Lower lobe of right lung (tissue), 2 donors: ENCODE measurements at regions not wholly inside any gene's neighbourhood (a gene's known extent, or its start where the extent isn't known, plus 50 kb on each side); places are given as distances from the start of the nearest gene placed in this dataset.

Experiments
- ATAC-seq, 2 donors: fragments of 200-7000 bp; cut with Tn5 transposase; one replicate each; pipeline ENCODE4 v1.9.1; 2020 to 2022; ENCODE audit warnings: mild to moderate bottlenecking in 2 of 2, moderate library complexity in 2 of 2
- DNase-seq: peaks from one replicate; pipeline ENCODE4 v3.0.0-alpha.2; 2020
- H3K27ac ChIP-seq: fragments of 200-600 bp; one replicate; pipeline ENCODE4 v1.8.0; 2022
- H3K27me3 ChIP-seq: fragments of 200-600 bp; one replicate; pipeline ENCODE4 v1.8.0; 2022; ENCODE audit warnings: low read depth
- H3K36me3 ChIP-seq: fragments of 200-600 bp; one replicate; pipeline ENCODE4 v1.8.0; 2022; ENCODE audit warnings: mild to moderate bottlenecking
- H3K4me1 ChIP-seq: fragments of 200-600 bp; one replicate; pipeline ENCODE4 v1.8.0; 2022
- H3K4me3 ChIP-seq: fragments of 200-600 bp; one replicate; pipeline ENCODE4 v1.8.0; 2022; ENCODE audit warnings: mild to moderate bottlenecking
- H3K9me3 ChIP-seq: fragments of 200-600 bp; one replicate; pipeline ENCODE4 v1.8.0; 2022
- intact Hi-C: fragments of 100-400 bp; cut with DNase I; formaldehyde crosslinking; loops from one replicate; pipeline ENCODE4 v1.11.0; 2022
- TF ChIP-seq, protein P1 (sequence below): fragments of 200-600 bp; IDR thresholded peaks from one replicate; pipeline ENCODE4 v1.8.0; 2022; ENCODE audit warnings: antibody characterized with exemption, mild to moderate bottlenecking
- donor health status: DM: no; HTN: yes; CAD: no; lungs with severe emphysema.

DNA sequence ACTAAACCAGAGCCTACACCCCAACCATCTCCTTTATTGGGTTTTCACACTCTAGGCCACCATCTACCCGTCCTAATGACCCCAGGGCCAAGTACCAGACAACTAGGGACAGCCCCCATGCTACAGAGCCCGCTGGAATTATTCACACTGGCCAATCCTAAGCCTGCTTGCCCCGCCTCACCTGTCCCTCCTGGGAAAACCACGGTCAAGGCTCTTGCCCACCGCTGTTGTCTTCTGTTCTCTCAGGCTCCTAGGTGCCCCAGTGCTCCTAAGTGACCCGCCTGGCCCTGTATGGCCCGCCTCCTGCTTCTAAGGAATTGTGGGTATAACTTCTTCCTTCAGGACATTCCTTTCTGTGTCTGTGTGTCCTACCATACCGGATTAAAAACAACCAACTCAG, 453.4 kb downstream of the CD83 start:
- DNase-seq (no peak), ATAC-seq (no peak)
- H3K36me3 ChIP-seq, result no peaks in the 10 kb centered on the region
- H3K27me3 ChIP-seq, result no peaks in the 10 kb centered on the region
- no peaks in the 10 kb centered on the region for H3K4me1 ChIP-seq
- H3K4me3 ChIP-seq, result no peak overlapping the region
- TF ChIP-seq, protein P1, sequence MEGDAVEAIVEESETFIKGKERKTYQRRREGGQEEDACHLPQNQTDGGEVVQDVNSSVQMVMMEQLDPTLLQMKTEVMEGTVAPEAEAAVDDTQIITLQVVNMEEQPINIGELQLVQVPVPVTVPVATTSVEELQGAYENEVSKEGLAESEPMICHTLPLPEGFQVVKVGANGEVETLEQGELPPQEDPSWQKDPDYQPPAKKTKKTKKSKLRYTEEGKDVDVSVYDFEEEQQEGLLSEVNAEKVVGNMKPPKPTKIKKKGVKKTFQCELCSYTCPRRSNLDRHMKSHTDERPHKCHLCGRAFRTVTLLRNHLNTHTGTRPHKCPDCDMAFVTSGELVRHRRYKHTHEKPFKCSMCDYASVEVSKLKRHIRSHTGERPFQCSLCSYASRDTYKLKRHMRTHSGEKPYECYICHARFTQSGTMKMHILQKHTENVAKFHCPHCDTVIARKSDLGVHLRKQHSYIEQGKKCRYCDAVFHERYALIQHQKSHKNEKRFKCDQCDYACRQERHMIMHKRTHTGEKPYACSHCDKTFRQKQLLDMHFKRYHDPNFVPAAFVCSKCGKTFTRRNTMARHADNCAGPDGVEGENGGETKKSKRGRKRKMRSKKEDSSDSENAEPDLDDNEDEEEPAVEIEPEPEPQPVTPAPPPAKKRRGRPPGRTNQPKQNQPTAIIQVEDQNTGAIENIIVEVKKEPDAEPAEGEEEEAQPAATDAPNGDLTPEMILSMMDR, result no peak
- intact Hi-C loops, result no loop called here
- no peak overlapping the region for H3K27ac ChIP-seq
- H3K9me3 ChIP-seq, result no peaks in the 10 kb centered on the region

- intact Hi-C loops, result no loop called here
Measured at GRCh38 chr6:14571746-14572145, 454.2 kb downstream of the CD83 start.

GRCh38 chr6:14573267-14573666, 455.7 kb downstream of the CD83 start:
- H3K4me1 ChIP-seq, result no peaks in the 10 kb centered on the region
- TF ChIP-seq, protein P1, result no peak
- H3K27ac ChIP-seq, result no peak overlapping the region
- no peaks in the 10 kb centered on the region for H3K27me3 ChIP-seq
- no peak for DNase-seq
- intact Hi-C loops, result no loop called here
- no peak for ATAC-seq
- no peaks in the 10 kb centered on the region for H3K36me3 ChIP-seq
- no peak overlapping the region for H3K4me3 ChIP-seq
- H3K9me3 ChIP-seq, result no peaks in the 10 kb centered on the region

More at GRCh38 chr6:14571746-14572145, 454.2 kb downstream of the CD83 start:
- no peaks in the 10 kb centered on the region for H3K36me3 ChIP-seq
- no peaks in the 10 kb centered on the region for H3K4me1 ChIP-seq
- TF ChIP-seq, protein P1, result no peak
- H3K27ac ChIP-seq, result no peak overlapping the region
- no peak for ATAC-seq
- no peaks in the 10 kb centered on the region for H3K27me3 ChIP-seq
- H3K9me3 ChIP-seq, result no peaks in the 10 kb centered on the region
- DNase-seq, result no peak
- H3K4me3 ChIP-seq, result no peak overlapping the region

- H3K4me1 ChIP-seq, result no peaks in the 10 kb centered on the region
- no peaks in the 10 kb centered on the region for H3K9me3 ChIP-seq
- H3K27ac ChIP-seq, result no peak overlapping the region
- no peaks in the 10 kb centered on the region for H3K27me3 ChIP-seq
- TF ChIP-seq, protein P1, result no peak
- intact Hi-C loops, result no loop called here
- no peaks in the 10 kb centered on the region for H3K36me3 ChIP-seq
- ATAC-seq, result no peak
- no peak overlapping the region for H3K4me3 ChIP-seq
- no peak for DNase-seq
Measured at GRCh38 chr6:14573703-14574290, 456.2 kb downstream of the CD83 start.

DNA sequence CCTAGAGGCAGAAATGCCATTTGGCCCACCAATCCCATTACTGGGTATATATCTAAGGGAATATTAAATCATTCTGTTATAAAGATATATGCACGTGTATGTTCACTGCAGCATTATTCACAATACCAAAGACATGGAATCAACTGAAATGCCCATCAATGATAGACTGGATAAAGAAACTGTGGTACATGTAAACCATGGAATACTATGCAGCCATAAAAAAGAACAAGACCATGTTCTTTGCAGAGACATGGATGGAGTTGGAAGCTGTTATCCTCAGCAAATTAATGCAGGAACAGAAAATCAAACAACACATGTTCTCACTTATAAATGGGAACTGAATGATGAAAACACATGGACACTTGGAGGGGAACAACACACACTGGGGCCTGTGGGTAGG, 458.4 kb downstream of the CD83 start:
- ATAC-seq, result no peak
- Histone ChIP-seq H3K4me3 (no peak overlapping the region), H3K36me3 (no peaks in the 10 kb centered on the region), H3K27me3 (no peaks in the 10 kb centered on the region), H3K4me1 (no peaks in the 10 kb centered on the region), H3K27ac (no peak overlapping the region), H3K9me3 (no peaks in the 10 kb centered on the region)
- DNase-seq, result no peak
- TF ChIP-seq, protein P1, result no peak
- intact Hi-C loops, result no loop called here
